GM12875 (cell line): ENCODE measurements at regions not wholly inside any gene's neighbourhood (a gene's known extent, or its start where the extent isn't known, plus 50 kb on each side); places are given as distances from the start of the nearest gene placed in this dataset.

Source experiments
- H3K4me3 ChIP-seq: one replicate; pipeline ENCODE4 v1.5.1; 2011; ENCODE audit warnings: low read depth, low read length, control low read depth
- TF ChIP-seq, protein P1 (sequence below): IDR thresholded peaks from 2 replicates; pipeline ENCODE4 v1.5.1; 2011; ENCODE audit warnings: low read depth, mild to moderate bottlenecking, control low read depth, inconsistent platforms, low read length, moderate library complexity, borderline replicate concordance; ENCODE audit not compliant: insufficient read depth

DNA sequence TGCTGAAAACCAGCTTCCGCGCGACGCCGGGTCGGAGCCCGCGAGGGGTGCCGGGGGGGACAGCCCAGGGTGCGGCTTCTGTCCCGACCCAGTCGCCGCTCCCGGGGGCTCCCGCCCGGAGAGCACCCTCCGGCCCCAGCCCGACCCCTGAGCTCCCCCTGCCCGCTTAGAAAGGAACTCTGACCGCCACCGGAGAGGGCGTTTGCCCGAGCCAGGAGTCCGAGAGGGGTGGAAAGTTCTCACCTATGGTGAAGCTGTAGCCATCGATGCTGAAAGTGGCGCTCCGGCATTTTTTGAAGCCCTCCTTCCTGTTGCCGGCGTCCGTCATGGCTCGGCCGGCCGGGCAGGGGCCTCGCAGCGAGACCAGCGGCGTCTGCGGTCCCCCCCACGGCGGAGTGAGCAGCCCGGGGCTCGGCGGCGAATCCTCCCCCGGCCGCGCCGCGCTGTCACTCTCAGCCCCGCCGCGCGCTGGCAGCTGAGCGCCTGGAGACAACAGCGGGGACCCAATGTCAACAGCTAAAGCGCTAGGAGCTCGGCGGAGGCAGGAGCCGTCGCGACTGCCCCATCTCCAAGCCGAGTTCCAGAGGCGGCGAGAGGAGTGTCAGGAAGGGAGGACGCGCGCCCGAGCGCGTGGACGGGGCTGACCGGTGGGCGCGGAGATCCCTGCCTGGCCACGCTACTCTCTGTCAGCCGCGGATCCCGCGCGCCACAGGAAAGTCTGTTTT, 191.6 kb downstream of the LSM5 start:
- no peak overlapping the region for H3K4me3 ChIP-seq
- TF ChIP-seq, protein P1, sequence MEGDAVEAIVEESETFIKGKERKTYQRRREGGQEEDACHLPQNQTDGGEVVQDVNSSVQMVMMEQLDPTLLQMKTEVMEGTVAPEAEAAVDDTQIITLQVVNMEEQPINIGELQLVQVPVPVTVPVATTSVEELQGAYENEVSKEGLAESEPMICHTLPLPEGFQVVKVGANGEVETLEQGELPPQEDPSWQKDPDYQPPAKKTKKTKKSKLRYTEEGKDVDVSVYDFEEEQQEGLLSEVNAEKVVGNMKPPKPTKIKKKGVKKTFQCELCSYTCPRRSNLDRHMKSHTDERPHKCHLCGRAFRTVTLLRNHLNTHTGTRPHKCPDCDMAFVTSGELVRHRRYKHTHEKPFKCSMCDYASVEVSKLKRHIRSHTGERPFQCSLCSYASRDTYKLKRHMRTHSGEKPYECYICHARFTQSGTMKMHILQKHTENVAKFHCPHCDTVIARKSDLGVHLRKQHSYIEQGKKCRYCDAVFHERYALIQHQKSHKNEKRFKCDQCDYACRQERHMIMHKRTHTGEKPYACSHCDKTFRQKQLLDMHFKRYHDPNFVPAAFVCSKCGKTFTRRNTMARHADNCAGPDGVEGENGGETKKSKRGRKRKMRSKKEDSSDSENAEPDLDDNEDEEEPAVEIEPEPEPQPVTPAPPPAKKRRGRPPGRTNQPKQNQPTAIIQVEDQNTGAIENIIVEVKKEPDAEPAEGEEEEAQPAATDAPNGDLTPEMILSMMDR: no peak

DNA sequence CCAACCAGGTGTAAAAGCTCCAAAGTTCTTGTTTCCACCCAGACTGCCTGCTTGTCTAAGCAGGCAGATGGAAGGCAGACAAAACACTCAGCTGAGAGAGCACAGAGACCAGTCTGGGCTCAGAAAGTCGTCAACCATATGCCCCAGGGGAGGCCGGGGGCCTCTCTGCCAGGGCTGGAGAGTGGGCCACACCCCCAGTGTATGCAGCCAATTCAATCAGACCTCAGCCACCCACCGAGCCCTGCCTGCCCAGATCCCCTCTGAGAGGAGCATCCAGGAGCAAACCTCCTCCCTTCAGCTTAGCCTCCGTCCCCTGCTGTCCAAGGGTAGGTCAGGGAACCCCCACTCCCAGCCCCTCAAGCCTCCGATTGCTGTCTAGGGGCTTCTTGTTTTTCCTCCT, 196.3 kb downstream of the LSM5 start:
- H3K4me3 ChIP-seq: no peak overlapping the region
- TF ChIP-seq, protein P1: no peak

DNA sequence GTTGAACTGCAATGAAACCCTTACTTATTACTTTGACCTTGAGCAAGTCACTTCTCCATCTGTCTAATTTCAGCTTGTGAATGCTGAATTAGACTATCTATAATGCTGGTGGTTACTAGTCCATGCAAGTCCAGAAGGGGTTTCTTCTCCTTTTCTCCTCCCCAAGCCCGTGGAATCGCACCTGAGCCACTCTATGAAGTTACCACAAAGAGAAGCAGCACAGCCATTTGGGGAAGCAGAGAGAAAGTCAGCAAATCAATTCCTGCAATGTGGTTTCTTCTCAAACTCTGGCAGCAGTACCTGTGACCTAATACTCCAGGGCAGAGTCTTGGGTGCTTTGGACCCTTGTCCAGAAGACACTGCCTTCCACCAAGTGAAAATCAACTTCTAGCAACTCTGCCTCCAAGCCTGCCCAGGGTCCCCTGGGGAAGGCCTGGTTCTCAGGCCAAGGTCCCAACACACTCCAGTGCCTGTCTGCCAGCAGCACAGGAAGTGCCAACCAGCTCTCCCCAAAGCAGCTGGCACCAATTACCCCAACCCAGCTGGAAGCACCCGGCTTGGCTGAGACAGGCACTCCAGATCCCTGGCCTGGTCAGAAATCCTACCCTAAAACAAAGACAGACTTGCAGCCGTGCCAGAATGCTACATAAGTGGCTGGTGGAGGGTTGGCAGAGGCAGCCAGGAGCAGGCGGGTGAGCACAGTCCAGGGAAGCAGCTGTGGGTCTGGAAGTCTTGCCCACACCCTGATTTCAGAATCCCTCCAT, 200.3 kb downstream of the LSM5 start:
- no peak overlapping the region for H3K4me3 ChIP-seq
- TF ChIP-seq, protein P1: no peak

DNA sequence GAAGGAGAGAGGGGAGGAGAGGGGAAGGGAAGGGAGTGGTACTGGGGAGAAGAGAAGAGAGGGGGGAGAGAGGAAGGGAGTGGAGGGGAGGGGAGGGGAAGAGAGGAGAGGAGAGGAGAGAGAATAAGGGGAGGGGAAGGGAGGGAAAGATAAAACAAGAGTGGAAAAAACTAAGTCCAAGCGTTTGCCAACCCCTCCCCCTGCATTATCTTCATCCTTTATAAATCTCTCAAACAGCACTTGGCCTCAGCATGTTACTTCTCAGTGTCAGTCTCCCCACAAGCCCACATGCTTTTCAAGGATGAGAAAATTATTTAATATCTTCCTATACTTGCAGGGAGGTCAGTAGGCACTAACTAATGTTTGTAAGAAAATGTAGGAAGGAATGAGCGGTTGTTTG, 204.5 kb downstream of the LSM5 start:
- no peak overlapping the region for H3K4me3 ChIP-seq
- TF ChIP-seq, protein P1: no peak

DNA sequence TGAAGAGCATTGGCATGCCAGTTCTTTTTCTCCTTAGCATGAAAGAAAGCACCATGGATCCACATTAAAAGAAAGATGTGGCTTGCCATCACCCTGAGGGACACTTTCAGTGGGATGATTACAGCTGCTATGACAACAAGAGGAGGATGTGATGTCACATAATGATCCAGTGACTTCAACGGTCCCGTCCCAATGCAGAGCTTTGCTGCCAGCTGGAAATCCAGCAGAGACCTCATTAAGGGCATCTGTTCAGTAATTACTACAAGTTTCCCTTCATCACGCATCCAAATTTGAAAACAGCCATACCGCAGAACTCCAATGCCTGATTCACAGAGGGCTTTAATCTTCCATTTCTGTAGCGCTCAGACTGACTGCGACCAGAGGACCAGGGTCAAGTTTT, 206.6 kb downstream of the LSM5 start:
- H3K4me3 ChIP-seq: no peak overlapping the region
- TF ChIP-seq, protein P1: no peak

DNA sequence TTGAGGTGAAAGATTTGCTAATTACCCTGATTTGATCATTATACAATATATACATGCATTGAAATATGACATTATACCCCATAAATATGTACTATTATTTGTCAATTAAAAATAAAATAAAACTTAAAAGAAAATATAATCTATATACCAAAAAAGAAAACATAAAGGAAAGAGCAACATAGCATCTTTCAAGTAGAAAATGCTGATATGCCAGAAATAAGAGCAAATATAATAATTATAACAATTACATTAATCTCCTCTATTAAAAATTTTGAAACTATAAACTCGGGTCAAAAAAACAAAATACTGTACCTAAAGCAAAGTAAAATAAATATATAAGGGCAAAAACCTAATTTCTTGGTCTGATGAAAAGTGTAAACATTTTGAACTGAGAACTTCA, 209.3 kb upstream of the PDE1C start:
- no peak overlapping the region for H3K4me3 ChIP-seq
- TF ChIP-seq, protein P1: no peak
